CD4-positive, alpha-beta T cell (primary cell): ENCODE measurements at regions not wholly inside any gene's neighbourhood (a gene's known extent, or its start where the extent isn't known, plus 50 kb on each side); places are given as distances from the start of the nearest gene placed in this dataset.

ENCODE experiments used
- ATAC-seq: fragments of 200-7000 bp; cut with Tn5 transposase; one replicate; pipeline ENCODE4 v1.10.0; 2022; ENCODE audit warnings: mild to moderate bottlenecking; ENCODE audit not compliant: poor library complexity
- CTCF ChIA-PET: fragments of 350-600 bp; sonication (Branson Sonifier 250); formaldehyde crosslinking; loops from one replicate; lab custom pipeline; 2021; ENCODE audit warnings: antibody characterized with exemption, inconsistent platforms; lab: Charles Lee
- POLR2A ChIA-PET: fragments of 350-600 bp; sonication (Branson Sonifier 250); formaldehyde crosslinking; loops from one replicate; lab custom pipeline; 2021; ENCODE audit warnings: antibody characterized with exemption, inconsistent platforms; lab: Charles Lee
- DNase-seq, 14 experiments: peaks; one replicate each; pipeline ENCODE4 v3.0.0-alpha.2; 2013 to 2020; ENCODE audit warnings: mixed read lengths in 2 of 14
- H3K27ac ChIP-seq, 2 donors: one replicate each; pipeline versions ENCODE4 v1.5.1 to v1.7.0; 2013; ENCODE audit warnings: low read length in 2 of 2, low read depth in 1 of 2, mild to moderate bottlenecking in 1 of 2
- H3K27me3 ChIP-seq, 2 experiments: 1 replicate in 1 of 2; 2 replicates in 1 of 2; pipeline versions ENCODE4 v1.6.1 to v1.7.0; 2013; ENCODE audit warnings: low read length in 2 of 2, control low read depth in 1 of 2, mild to moderate bottlenecking in 1 of 2, moderate library complexity in 1 of 2; ENCODE audit not compliant: insufficient read depth in 2 of 2, control insufficient read depth in 1 of 2
- H3K36me3 ChIP-seq: one replicate; pipeline ENCODE4 v1.6.1; 2013; ENCODE audit warnings: low read length, control low read depth; ENCODE audit not compliant: insufficient read depth
- H3K4me1 ChIP-seq: one replicate; pipeline ENCODE4 v1.6.1; 2013; ENCODE audit warnings: low read length, control low read depth; ENCODE audit not compliant: insufficient read depth
- H3K4me3 ChIP-seq: one replicate; pipeline ENCODE4 v1.5.1; 2013; ENCODE audit warnings: mild to moderate bottlenecking, low read length, moderate library complexity
- H3K9me3 ChIP-seq, 2 experiments: 1 replicate in 1 of 2; 2 replicates in 1 of 2; pipeline versions ENCODE4 v1.6.1 to v1.7.0; 2013; ENCODE audit warnings: low read length in 2 of 2, mild to moderate bottlenecking in 2 of 2, control low read depth in 1 of 2, moderate library complexity in 1 of 2; ENCODE audit not compliant: control insufficient read depth in 1 of 2, insufficient read depth in 1 of 2
- H3K27ac Mint-ChIP-seq: one replicate; pipeline ENCODE4 v1.8.0; 2020; ENCODE audit warnings: mixed read lengths
- H3K27me3 Mint-ChIP-seq: one replicate; pipeline ENCODE4 v1.8.0; 2021; ENCODE audit warnings: mixed read lengths
- H3K36me3 Mint-ChIP-seq: one replicate; pipeline ENCODE4 v1.8.0; 2021; ENCODE audit warnings: low read depth, mixed read lengths
- H3K4me1 Mint-ChIP-seq: one replicate; pipeline ENCODE4 v1.8.0; 2021; ENCODE audit warnings: low read depth, mixed read lengths
- H3K4me3 Mint-ChIP-seq: one replicate; pipeline ENCODE4 v1.8.0; 2020; ENCODE audit warnings: mild to moderate bottlenecking, mixed read lengths
- H3K9me3 Mint-ChIP-seq: one replicate; pipeline ENCODE4 v1.8.0; 2020; ENCODE audit warnings: mixed read lengths
- intact Hi-C, 2 experiments: fragments of 100-400 bp; cut with DNase I in 1 of 2; cut with micrococcal nuclease in 1 of 2; formaldehyde crosslinking; loops; one replicate each; pipeline versions ENCODE4 v1.15.1 to v1.9.0; 2023 to 2025; cut with DNase I, micrococcal nuclease
- TF ChIP-seq, protein P1 (sequence below): fragments of 200-600 bp; IDR thresholded peaks from one replicate; pipeline ENCODE4 v1.8.0; 2022; ENCODE audit warnings: antibody characterized with exemption, mild to moderate bottlenecking

DNA sequence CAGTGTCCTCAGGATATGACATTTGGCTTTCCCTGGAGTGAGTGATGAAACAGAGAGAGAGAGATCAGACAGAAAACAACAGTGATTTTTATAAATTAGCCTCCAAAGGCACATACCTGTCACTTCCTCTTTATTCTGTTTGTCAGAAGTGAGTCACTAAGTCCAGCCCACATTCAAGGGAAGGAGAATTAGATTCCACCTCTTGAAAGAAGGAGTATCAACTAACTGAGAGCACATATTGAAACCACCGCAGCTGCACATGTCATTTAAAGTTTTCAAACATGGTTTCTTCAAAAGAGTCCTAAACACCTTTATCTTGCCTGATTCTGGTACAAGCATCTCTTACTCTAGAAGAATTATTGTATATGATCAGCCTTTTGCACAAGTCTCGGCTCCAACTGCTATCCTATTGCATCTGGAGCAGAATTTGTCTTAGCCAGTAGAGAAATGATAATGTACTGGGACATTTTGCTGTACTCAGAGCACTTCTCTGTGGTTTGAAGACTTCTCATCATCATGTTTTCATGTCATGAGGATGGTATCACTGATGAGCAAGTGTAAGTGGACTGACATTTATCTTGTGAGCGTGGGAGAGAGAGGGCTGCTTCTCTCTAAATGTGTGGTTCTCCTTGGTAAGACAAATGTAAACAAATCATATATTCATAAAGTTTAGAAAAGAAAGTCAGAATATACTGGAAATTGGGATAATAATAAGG, 338.9 kb upstream of the CFAP20DC start:
- no peaks in the 10 kb centered on the region for H3K9me3 ChIP-seq
- CTCF ChIA-PET, result no interaction called here
- peak in 4 of 14 experiments; percentile 13 to 43 (median 28) for DNase-seq
- intact Hi-C loops, result no loop called here
- TF ChIP-seq, protein P1, sequence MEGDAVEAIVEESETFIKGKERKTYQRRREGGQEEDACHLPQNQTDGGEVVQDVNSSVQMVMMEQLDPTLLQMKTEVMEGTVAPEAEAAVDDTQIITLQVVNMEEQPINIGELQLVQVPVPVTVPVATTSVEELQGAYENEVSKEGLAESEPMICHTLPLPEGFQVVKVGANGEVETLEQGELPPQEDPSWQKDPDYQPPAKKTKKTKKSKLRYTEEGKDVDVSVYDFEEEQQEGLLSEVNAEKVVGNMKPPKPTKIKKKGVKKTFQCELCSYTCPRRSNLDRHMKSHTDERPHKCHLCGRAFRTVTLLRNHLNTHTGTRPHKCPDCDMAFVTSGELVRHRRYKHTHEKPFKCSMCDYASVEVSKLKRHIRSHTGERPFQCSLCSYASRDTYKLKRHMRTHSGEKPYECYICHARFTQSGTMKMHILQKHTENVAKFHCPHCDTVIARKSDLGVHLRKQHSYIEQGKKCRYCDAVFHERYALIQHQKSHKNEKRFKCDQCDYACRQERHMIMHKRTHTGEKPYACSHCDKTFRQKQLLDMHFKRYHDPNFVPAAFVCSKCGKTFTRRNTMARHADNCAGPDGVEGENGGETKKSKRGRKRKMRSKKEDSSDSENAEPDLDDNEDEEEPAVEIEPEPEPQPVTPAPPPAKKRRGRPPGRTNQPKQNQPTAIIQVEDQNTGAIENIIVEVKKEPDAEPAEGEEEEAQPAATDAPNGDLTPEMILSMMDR, result no peak
- H3K27ac ChIP-seq, result no peak overlapping the region
- no peaks in the 10 kb centered on the region for H3K27me3 ChIP-seq
- peak; percentile 72 for ATAC-seq
- no peaks in the 10 kb centered on the region for H3K9me3 Mint-ChIP-seq
- no peak overlapping the region for H3K4me3 ChIP-seq
- POLR2A ChIA-PET, result no interaction called here
- no peaks in the 10 kb centered on the region for H3K36me3 Mint-ChIP-seq
- no peak overlapping the region for H3K4me3 Mint-ChIP-seq
- peaks cover 3% of the 10 kb centered on the region for H3K4me1 ChIP-seq
- peak overlapping the region; percentile 74 for H3K27ac Mint-ChIP-seq
- no peaks in the 10 kb centered on the region for H3K27me3 Mint-ChIP-seq
- H3K36me3 ChIP-seq, result no peaks in the 10 kb centered on the region
- peaks cover 37% of the 10 kb centered on the region for H3K4me1 Mint-ChIP-seq

GRCh38 chr3:59386165-59386564, 336.3 kb upstream of the CFAP20DC start:
- TF ChIP-seq, protein P1, result no peak
- POLR2A ChIA-PET, result no interaction called here
- H3K27ac Mint-ChIP-seq, result no peak overlapping the region
- H3K27ac ChIP-seq, result no peak overlapping the region
- peaks cover 3% of the 10 kb centered on the region for H3K4me1 ChIP-seq
- no peaks in the 10 kb centered on the region for H3K27me3 Mint-ChIP-seq
- DNase-seq, result peak in 3 of 14 experiments; percentile 32 to 41 (median 34)
- H3K4me1 Mint-ChIP-seq, result peaks cover 41% of the 10 kb centered on the region
- no peak for ATAC-seq
- no peaks in the 10 kb centered on the region for H3K36me3 ChIP-seq
- peak overlapping the region; percentile 4 for H3K4me3 Mint-ChIP-seq
- no peaks in the 10 kb centered on the region for H3K9me3 Mint-ChIP-seq
- H3K27me3 ChIP-seq, result no peaks in the 10 kb centered on the region
- CTCF ChIA-PET, result no interaction called here
- H3K4me3 ChIP-seq, result no peak overlapping the region
- H3K36me3 Mint-ChIP-seq, result no peaks in the 10 kb centered on the region
- H3K9me3 ChIP-seq, result no peaks in the 10 kb centered on the region
- intact Hi-C loops, result no loop called here

DNA sequence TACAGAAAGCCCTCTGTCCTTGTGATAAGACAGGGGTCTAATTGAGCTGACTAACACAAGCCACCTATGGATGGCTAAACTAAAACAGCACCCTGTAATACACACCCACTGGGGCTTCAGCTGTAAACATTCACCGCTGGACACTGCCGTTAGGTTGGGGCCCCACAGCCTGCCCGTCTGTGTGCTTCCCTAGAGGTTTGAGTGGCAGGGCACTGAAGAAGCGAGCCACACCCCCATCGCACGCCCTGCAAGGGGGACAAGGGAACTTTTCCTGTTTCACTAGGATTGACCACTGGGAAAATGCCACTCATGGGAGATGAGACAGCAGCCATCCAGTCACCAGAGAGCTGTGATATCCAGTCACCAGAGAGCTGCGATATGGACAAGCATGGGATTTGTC, 335.7 kb upstream of the CFAP20DC start:
- Histone ChIP-seq H3K27ac (no peak overlapping the region), H3K4me1 (peaks cover 3% of the 10 kb centered on the region), H3K4me3 (no peak overlapping the region), H3K36me3 (no peaks in the 10 kb centered on the region), H3K9me3 (no peaks in the 10 kb centered on the region), H3K27me3 (no peaks in the 10 kb centered on the region)
- Mint-ChIP-seq H3K27ac (no peak overlapping the region), H3K36me3 (no peaks in the 10 kb centered on the region), H3K4me3 (no peak overlapping the region), H3K27me3 (no peaks in the 10 kb centered on the region), H3K9me3 (no peaks in the 10 kb centered on the region), H3K4me1 (peaks cover 41% of the 10 kb centered on the region)
- no peak for ATAC-seq
- intact Hi-C loops, result no loop called here
- TF ChIP-seq, protein P1, result no peak
- POLR2A ChIA-PET, result no interaction called here
- CTCF ChIA-PET, result no interaction called here
- DNase-seq, result no peak
